Astrocyte of the cerebellum (primary cell): ENCODE measurements at regions not wholly inside any gene's neighbourhood (a gene's known extent, or its start where the extent isn't known, plus 50 kb on each side); places are given as distances from the start of the nearest gene placed in this dataset.

Source experiments
- DNase-seq: peaks from one replicate; pipeline ENCODE4 v3.0.0-alpha.2; 2011; ENCODE audit warnings: low read depth
- H3K4me3 ChIP-seq: 2 replicates; pipeline ENCODE4 v1.5.1; 2011; ENCODE audit warnings: mild to moderate bottlenecking, low read depth, low read length, moderate library complexity
- CTCF ChIP-seq: IDR thresholded peaks from 2 replicates; pipeline ENCODE4 v1.5.1; 2012; ENCODE audit warnings: low read length, low read depth, moderate library complexity, mild to moderate bottlenecking; ENCODE audit errors: missing control alignments
- in situ Hi-C: cut with HindIII; loops from 2 replicates; pipeline ENCODE4 v1.10.0; 2017; ENCODE audit warnings: low sequenced_read_pairs

GRCh38 chr2:198498048-198498447 lies 693.7 kb downstream of the PLCL1 start:
- TF ChIP-seq CTCF: no peak
- DNase-seq: no peak
- H3K4me3 ChIP-seq: no peak overlapping the region
- in situ Hi-C loops: no loop called here

GRCh38 chr2:198494931-198495330 lies 690.5 kb downstream of the PLCL1 start:
- in situ Hi-C loops: no loop called here
- TF ChIP-seq CTCF: no peak
- H3K4me3 ChIP-seq: no peak overlapping the region
- no peak for DNase-seq

GRCh38 chr2:198490748-198491147 lies 686.4 kb downstream of the PLCL1 start:
- in situ Hi-C loops: no loop called here

GRCh38 chr2:198488964-198489363 lies 684.6 kb downstream of the PLCL1 start:
- in situ Hi-C loops: no loop called here

More at GRCh38 chr2:198490748-198491147, 686.4 kb downstream of the PLCL1 start:
- DNase-seq: no peak
- TF ChIP-seq CTCF: no peak
- H3K4me3 ChIP-seq: no peak overlapping the region

GRCh38 chr2:198483051-198483450 lies 678.7 kb downstream of the PLCL1 start:
- no peak for DNase-seq
- TF ChIP-seq CTCF: no peak
- no peak overlapping the region for H3K4me3 ChIP-seq
- in situ Hi-C loops: no loop called here

More at GRCh38 chr2:198488964-198489363, 684.6 kb downstream of the PLCL1 start:
- H3K4me3 ChIP-seq: no peak overlapping the region
- TF ChIP-seq CTCF: no peak
- no peak for DNase-seq

GRCh38 chr2:198479065-198479464 lies 674.7 kb downstream of the PLCL1 start:
- H3K4me3 ChIP-seq: no peak overlapping the region
- DNase-seq: no peak

More at GRCh38 chr2:198479065-198479464, 674.7 kb downstream of the PLCL1 start:
- TF ChIP-seq CTCF: no peak
- in situ Hi-C loops: no loop called here
